K562 (cell line): ENCODE measurements at regions not wholly inside any gene's neighbourhood (a gene's known extent, or its start where the extent isn't known, plus 50 kb on each side); places are given as distances from the start of the nearest gene placed in this dataset.

Experiments used
- ARID1B ChIP-seq: fragments of 450-650 bp; IDR thresholded peaks from 2 replicates; pipeline ENCODE4 v1.6.1; 2016; ENCODE audit warnings: antibody characterized with exemption, mild to moderate bottlenecking, inconsistent platforms
- BRCA1 ChIP-seq, 2 experiments: fragments of 450-650 bp in 1 of 2; sonication (generic) in 1 of 2; formaldehyde crosslinking in 1 of 2; IDR thresholded peaks; 2 replicates each; pipeline versions ENCODE4 v1.5.0 to v1.6.1; 2017 to 2020; ENCODE audit warnings: mild to moderate bottlenecking in 1 of 2, missing genetic modification reagents in 1 of 2
- CBX8 ChIP-seq: fragments of 200-600 bp; sonication (generic); IDR thresholded peaks from 2 replicates; pipeline ENCODE4 v1.6.1; 2012; ENCODE audit warnings: borderline replicate concordance, mixed run types, low read depth, mild to moderate bottlenecking, moderate library complexity, mixed read lengths, low read length, control low read depth, inconsistent platforms; ENCODE audit not compliant: poor library complexity, severe bottlenecking; ENCODE audit errors: extremely low read depth
- CHCHD3 ChIP-seq: fragments of 250-450 bp; sonication (Bioruptor Pico); IDR thresholded peaks from 2 replicates; pipeline ENCODE4 v2.1.2; 2022; ENCODE audit warnings: mild to moderate bottlenecking
- CHD4 ChIP-seq: fragments of 200-600 bp; sonication (generic); IDR thresholded peaks from 3 replicates; pipeline ENCODE4 v1.6.1; 2012; ENCODE audit warnings: low read depth, mild to moderate bottlenecking, mixed read lengths, low read length, inconsistent platforms; ENCODE audit not compliant: insufficient read depth, insufficient replicate concordance, poor library complexity, severe bottlenecking
- DDX20 ChIP-seq: fragments of 450-650 bp; IDR thresholded peaks from 2 replicates; pipeline ENCODE4 v1.6.1; 2016; ENCODE audit warnings: missing genetic modification characterization, low read depth, mild to moderate bottlenecking, missing compliant biosample characterization, moderate library complexity
- FOXP1 ChIP-seq: sonication (generic); formaldehyde crosslinking; IDR thresholded peaks from 2 replicates; pipeline ENCODE4 v1.8.0; 2022; ENCODE audit warnings: mild to moderate bottlenecking, missing genetic modification reagents
- HMG20A ChIP-seq: fragments of 450-650 bp; formaldehyde crosslinking; conservative IDR thresholded peaks from 2 replicates; pipeline ENCODE4 v1.4.0; 2020; ENCODE audit warnings: mild to moderate bottlenecking, mixed read lengths
- L3MBTL2 ChIP-seq: fragments of 450-650 bp; IDR thresholded peaks from 2 replicates; pipeline ENCODE4 v1.6.1; 2016; ENCODE audit warnings: mild to moderate bottlenecking, moderate library complexity
- RNF219 ChIP-seq: fragments of 250-450 bp; sonication (Bioruptor Pico); IDR thresholded peaks from 2 replicates; pipeline ENCODE4 v1.5.0; 2022; ENCODE audit warnings: mild to moderate bottlenecking
- SIRT6 ChIP-seq: IDR thresholded peaks from one replicate; pipeline ENCODE4 v1.6.1; 2012; ENCODE audit warnings: low read depth, mild to moderate bottlenecking, control low read depth, inconsistent platforms, low read length, moderate library complexity
- SIX5 ChIP-seq, 2 experiments: IDR thresholded peaks; 2 replicates each; pipeline ENCODE4 v1.6.1; 2011; ENCODE audit warnings: low read length in 2 of 2, borderline replicate concordance in 1 of 2, low read depth in 1 of 2, mild to moderate bottlenecking in 1 of 2, moderate library complexity in 1 of 2; ENCODE audit not compliant: insufficient read depth in 1 of 2
- SMAD4 ChIP-seq: fragments of 250-450 bp; sonication (Bioruptor Pico); conservative IDR thresholded peaks from 2 replicates; pipeline ENCODE4 v1.8.0; 2021; ENCODE audit warnings: inconsistent platforms, mild to moderate bottlenecking, moderate library complexity
- TAF1 ChIP-seq: IDR thresholded peaks from 2 replicates; pipeline ENCODE4 v1.6.1; 2011; ENCODE audit warnings: mild to moderate bottlenecking, low read length, moderate library complexity; ENCODE audit not compliant: insufficient read depth, control insufficient read depth, severe bottlenecking; ENCODE audit errors: extremely low read depth
- TFAM ChIP-seq: fragments of 250-450 bp; sonication (Bioruptor Pico); conservative IDR thresholded peaks from 2 replicates; pipeline ENCODE4 v1.5.0; 2021; ENCODE audit warnings: mild to moderate bottlenecking, moderate library complexity
- UBTF ChIP-seq, 2 experiments: IDR thresholded peaks; 2 replicates each; pipeline ENCODE4 v1.6.1; 2012; ENCODE audit warnings: improper control_type of control experiment in 2 of 2, low read depth in 2 of 2, low read length in 2 of 2, borderline replicate concordance in 1 of 2
- ZKSCAN8 ChIP-seq: fragments of 200-800 bp; sonication (Bioruptor generic); IDR thresholded peaks from 2 replicates; pipeline ENCODE4 v1.6.1; 2016; ENCODE audit warnings: missing genetic modification characterization, missing compliant biosample characterization
- ZMIZ1 ChIP-seq, 2 experiments: fragments of 150-350 bp in 1 of 2; IDR thresholded peaks; 2 replicates each; pipeline ENCODE4 v1.6.1; 2012 to 2016; ENCODE audit warnings: low read depth in 2 of 2, low read length in 2 of 2, mild to moderate bottlenecking in 1 of 2, moderate library complexity in 1 of 2
- ZNF140 ChIP-seq: fragments of 250-450 bp; sonication (Bioruptor Pico); IDR thresholded peaks from 2 replicates; pipeline ENCODE4 v1.8.0; 2021; ENCODE audit warnings: moderate library complexity, mild to moderate bottlenecking, inconsistent platforms
- ZNF780A ChIP-seq: fragments of 250-450 bp; sonication (Bioruptor Pico); IDR thresholded peaks from 2 replicates; pipeline ENCODE4 v1.5.0; 2021; ENCODE audit warnings: mild to moderate bottlenecking

GRCh38 chr10:61825001-61825400, 76.5 kb upstream of the ARID5B start (continued):
- TF ChIP-seq SIX5 (IDR thresholded peaks at IDR 0.05; ENCODE audit: borderline replicate concordance in 1 of 2, insufficient read depth in 1 of 2, low read depth in 1 of 2, low read length in 2 of 2) (no peak), CHD4 (no peak), ZMIZ1 (IDR thresholded peaks at IDR 0.05; ENCODE audit: low read depth in 2 of 2, low read length in 2 of 2) (peak in 1 of 2 experiments; percentile 81; a peak in 2 of 4 replicates), DDX20 (tag) (no peak), HMG20A (CRISPR knock-in tag) (no peak), FOXP1 (no peak), ZNF140 (CRISPR knock-in tag) (no peak), L3MBTL2 (peak; percentile 48; the same call in 1 of the 2 replicates), TFAM (CRISPR knock-in tag) (no peak), BRCA1 (IDR thresholded peaks at IDR 0.05) (no peak), BRCA1 (CRISPR knock-in tag; IDR thresholded peaks at IDR 0.05) (no peak), CBX8 (no peak), CHCHD3 (CRISPR knock-in tag) (no peak), TAF1 (no peak), UBTF (IDR thresholded peaks at IDR 0.05; ENCODE audit: borderline replicate concordance in 1 of 2, low read depth in 2 of 2, low read length in 2 of 2) (no peak), RNF219 (CRISPR knock-in tag) (no peak), ARID1B (no peak), ZNF780A (CRISPR knock-in tag) (no peak), ZKSCAN8 (no peak), SIRT6 (no peak), SMAD4 (CRISPR knock-in tag) (no peak)
